ENCODE measurements at regions not wholly inside any gene's neighbourhood (a gene's known extent, or its start where the extent isn't known, plus 50 kb on each side); places are given as distances from the start of the nearest gene placed in this dataset.

- TF ChIP-seq, protein P1, sequence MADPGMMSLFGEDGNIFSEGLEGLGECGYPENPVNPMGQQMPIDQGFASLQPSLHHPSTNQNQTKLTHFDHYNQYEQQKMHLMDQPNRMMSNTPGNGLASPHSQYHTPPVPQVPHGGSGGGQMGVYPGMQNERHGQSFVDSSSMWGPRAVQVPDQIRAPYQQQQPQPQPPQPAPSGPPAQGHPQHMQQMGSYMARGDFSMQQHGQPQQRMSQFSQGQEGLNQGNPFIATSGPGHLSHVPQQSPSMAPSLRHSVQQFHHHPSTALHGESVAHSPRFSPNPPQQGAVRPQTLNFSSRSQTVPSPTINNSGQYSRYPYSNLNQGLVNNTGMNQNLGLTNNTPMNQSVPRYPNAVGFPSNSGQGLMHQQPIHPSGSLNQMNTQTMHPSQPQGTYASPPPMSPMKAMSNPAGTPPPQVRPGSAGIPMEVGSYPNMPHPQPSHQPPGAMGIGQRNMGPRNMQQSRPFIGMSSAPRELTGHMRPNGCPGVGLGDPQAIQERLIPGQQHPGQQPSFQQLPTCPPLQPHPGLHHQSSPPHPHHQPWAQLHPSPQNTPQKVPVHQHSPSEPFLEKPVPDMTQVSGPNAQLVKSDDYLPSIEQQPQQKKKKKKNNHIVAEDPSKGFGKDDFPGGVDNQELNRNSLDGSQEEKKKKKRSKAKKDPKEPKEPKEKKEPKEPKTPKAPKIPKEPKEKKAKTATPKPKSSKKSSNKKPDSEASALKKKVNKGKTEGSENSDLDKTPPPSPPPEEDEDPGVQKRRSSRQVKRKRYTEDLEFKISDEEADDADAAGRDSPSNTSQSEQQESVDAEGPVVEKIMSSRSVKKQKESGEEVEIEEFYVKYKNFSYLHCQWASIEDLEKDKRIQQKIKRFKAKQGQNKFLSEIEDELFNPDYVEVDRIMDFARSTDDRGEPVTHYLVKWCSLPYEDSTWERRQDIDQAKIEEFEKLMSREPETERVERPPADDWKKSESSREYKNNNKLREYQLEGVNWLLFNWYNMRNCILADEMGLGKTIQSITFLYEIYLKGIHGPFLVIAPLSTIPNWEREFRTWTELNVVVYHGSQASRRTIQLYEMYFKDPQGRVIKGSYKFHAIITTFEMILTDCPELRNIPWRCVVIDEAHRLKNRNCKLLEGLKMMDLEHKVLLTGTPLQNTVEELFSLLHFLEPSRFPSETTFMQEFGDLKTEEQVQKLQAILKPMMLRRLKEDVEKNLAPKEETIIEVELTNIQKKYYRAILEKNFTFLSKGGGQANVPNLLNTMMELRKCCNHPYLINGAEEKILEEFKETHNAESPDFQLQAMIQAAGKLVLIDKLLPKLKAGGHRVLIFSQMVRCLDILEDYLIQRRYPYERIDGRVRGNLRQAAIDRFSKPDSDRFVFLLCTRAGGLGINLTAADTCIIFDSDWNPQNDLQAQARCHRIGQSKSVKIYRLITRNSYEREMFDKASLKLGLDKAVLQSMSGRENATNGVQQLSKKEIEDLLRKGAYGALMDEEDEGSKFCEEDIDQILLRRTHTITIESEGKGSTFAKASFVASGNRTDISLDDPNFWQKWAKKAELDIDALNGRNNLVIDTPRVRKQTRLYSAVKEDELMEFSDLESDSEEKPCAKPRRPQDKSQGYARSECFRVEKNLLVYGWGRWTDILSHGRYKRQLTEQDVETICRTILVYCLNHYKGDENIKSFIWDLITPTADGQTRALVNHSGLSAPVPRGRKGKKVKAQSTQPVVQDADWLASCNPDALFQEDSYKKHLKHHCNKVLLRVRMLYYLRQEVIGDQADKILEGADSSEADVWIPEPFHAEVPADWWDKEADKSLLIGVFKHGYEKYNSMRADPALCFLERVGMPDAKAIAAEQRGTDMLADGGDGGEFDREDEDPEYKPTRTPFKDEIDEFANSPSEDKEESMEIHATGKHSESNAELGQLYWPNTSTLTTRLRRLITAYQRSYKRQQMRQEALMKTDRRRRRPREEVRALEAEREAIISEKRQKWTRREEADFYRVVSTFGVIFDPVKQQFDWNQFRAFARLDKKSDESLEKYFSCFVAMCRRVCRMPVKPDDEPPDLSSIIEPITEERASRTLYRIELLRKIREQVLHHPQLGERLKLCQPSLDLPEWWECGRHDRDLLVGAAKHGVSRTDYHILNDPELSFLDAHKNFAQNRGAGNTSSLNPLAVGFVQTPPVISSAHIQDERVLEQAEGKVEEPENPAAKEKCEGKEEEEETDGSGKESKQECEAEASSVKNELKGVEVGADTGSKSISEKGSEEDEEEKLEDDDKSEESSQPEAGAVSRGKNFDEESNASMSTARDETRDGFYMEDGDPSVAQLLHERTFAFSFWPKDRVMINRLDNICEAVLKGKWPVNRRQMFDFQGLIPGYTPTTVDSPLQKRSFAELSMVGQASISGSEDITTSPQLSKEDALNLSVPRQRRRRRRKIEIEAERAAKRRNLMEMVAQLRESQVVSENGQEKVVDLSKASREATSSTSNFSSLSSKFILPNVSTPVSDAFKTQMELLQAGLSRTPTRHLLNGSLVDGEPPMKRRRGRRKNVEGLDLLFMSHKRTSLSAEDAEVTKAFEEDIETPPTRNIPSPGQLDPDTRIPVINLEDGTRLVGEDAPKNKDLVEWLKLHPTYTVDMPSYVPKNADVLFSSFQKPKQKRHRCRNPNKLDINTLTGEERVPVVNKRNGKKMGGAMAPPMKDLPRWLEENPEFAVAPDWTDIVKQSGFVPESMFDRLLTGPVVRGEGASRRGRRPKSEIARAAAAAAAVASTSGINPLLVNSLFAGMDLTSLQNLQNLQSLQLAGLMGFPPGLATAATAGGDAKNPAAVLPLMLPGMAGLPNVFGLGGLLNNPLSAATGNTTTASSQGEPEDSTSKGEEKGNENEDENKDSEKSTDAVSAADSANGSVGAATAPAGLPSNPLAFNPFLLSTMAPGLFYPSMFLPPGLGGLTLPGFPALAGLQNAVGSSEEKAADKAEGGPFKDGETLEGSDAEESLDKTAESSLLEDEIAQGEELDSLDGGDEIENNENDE (IDR thresholded peaks at IDR 0.05; ENCODE audit: insufficient replicate concordance, low read length) = no peak
- no peak for TF ChIP-seq SIRT6 (IDR thresholded peaks at IDR 0.05; ENCODE audit: low read length)
- TF ChIP-seq BACH1 (IDR thresholded peaks at IDR 0.05; ENCODE audit: low read length) = no peak
- TF ChIP-seq TCF12 (IDR thresholded peaks at IDR 0.05; ENCODE audit: low read depth, low read length) = no peak
- TF ChIP-seq MAFK (IDR thresholded peaks at IDR 0.05; ENCODE audit: low read depth, low read length) = no peak
- TF ChIP-seq EZH2 (IDR thresholded peaks at IDR 0.05; ENCODE audit: low read depth, low read length, severe bottlenecking) = no peak
Measured at GRCh38 chr15:57857871-57858270, 151.4 kb downstream of the POLR2M start (continued).

Measured in H1 (cell line).